DOHH2 (cell line): ENCODE measurements at regions not wholly inside any gene's neighbourhood (a gene's known extent, or its start where the extent isn't known, plus 50 kb on each side); places are given as distances from the start of the nearest gene placed in this dataset.

Experiments
- H3F3A ChIP-seq: fragments of 200-600 bp; sonication (generic), shearing (Covaris generic); 2 replicates; pipeline ENCODE4 v1.6.0; 2016; ENCODE audit warnings: antibody characterized with exemption, mild to moderate bottlenecking; ENCODE audit not compliant: control insufficient read depth, insufficient read depth
- H3K27ac ChIP-seq: fragments of 200-600 bp; sonication (generic); 2 replicates; pipeline ENCODE4 v1.5.1; 2014; ENCODE audit warnings: low read depth, mild to moderate bottlenecking, low read length, moderate library complexity
- H3K27me3 ChIP-seq: fragments of 200-600 bp; sonication (generic); 2 replicates; pipeline ENCODE4 v1.6.1; 2014; ENCODE audit warnings: mild to moderate bottlenecking, low read length, mixed read lengths; ENCODE audit not compliant: control insufficient read depth
- H3K36me3 ChIP-seq: fragments of 200-600 bp; sonication (generic); 2 replicates; pipeline ENCODE4 v1.6.1; 2014; ENCODE audit warnings: mild to moderate bottlenecking, low read length, moderate library complexity, mixed read lengths; ENCODE audit not compliant: control insufficient read depth
- H3K4me1 ChIP-seq: fragments of 200-600 bp; sonication (generic); 2 replicates; pipeline ENCODE4 v1.6.1; 2014; ENCODE audit warnings: mild to moderate bottlenecking, low read length, mixed read lengths; ENCODE audit not compliant: control insufficient read depth
- H3K4me2 ChIP-seq: fragments of 200-600 bp; sonication (generic); 2 replicates; pipeline ENCODE4 v1.6.0; 2014; ENCODE audit warnings: mild to moderate bottlenecking, low read length, moderate library complexity
- H3K4me3 ChIP-seq: fragments of 200-600 bp; sonication (generic); 2 replicates; pipeline ENCODE4 v1.5.1; 2014; ENCODE audit warnings: mild to moderate bottlenecking, low read length, mixed read lengths
- H3K79me2 ChIP-seq: fragments of 200-600 bp; sonication (generic); 2 replicates; pipeline ENCODE4 v1.6.1; 2014; ENCODE audit warnings: mild to moderate bottlenecking, low read length, mixed read lengths; ENCODE audit not compliant: control insufficient read depth
- H3K9me2 ChIP-seq: fragments of 200-600 bp; sonication (generic); replicated peaks from 2 replicates; pipeline ENCODE4 v1.6.1; 2014; ENCODE audit warnings: mild to moderate bottlenecking, low read length, mixed read lengths; ENCODE audit not compliant: control insufficient read depth
- H3K9me3 ChIP-seq: fragments of 200-600 bp; sonication (generic); 2 replicates; pipeline ENCODE4 v1.6.1; 2014; ENCODE audit warnings: antibody characterized with exemption, low read length, mixed read lengths; ENCODE audit not compliant: control insufficient read depth, insufficient read depth
- H4K20me1 ChIP-seq: fragments of 200-600 bp; sonication (generic); 2 replicates; pipeline ENCODE4 v1.6.0; 2014; ENCODE audit warnings: low read depth, mild to moderate bottlenecking, antibody characterized with exemption, low read length, moderate library complexity; ENCODE audit not compliant: control insufficient read depth, insufficient read depth
- CTCF ChIP-seq: fragments of 200-600 bp; sonication (generic); IDR thresholded peaks from one replicate; pipeline ENCODE4 v1.5.1; 2014; ENCODE audit warnings: antibody characterized with exemption, mild to moderate bottlenecking, low read depth, low read length; ENCODE audit not compliant: poor library complexity, severe bottlenecking
- EZH2phosphoT487 ChIP-seq: fragments of 200-600 bp; sonication (generic); IDR thresholded peaks from 2 replicates; pipeline ENCODE4 v1.6.1; 2017; ENCODE audit warnings: borderline replicate concordance, mild to moderate bottlenecking, antibody characterized with exemption, low read length, moderate library complexity, mixed read lengths

DNA sequence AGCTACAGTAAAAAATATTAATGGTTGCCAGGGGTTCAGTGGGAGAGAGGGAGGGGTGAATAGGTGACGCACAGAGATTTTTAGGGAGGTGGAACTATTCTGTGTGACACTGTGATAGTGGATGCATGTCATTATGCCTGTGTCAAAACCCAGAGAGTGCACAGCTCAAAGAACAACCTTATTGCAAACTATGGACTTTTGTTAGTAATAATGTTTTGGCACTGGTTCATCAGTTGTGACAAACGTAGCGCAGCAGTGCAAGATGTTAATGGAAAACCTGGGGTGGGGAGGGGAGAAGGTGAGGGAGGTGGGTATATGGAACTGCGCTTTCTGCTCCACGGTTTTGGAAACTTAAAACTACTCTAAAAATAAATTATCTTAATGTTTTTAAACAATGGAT lies 134.6 kb upstream of the RFC3 start:
- Histone ChIP-seq H3K9me2 (no peaks in the 10 kb centered on the region), H4K20me1 (no peaks in the 10 kb centered on the region), H3K79me2 (no peaks in the 10 kb centered on the region), H3K9me3 (peaks cover 2% of the 10 kb centered on the region; the same call in 1 of the 2 replicates), H3K27me3 (no peaks in the 10 kb centered on the region), H3K4me2 (no peak overlapping the region), H3F3A (no peaks in the 10 kb centered on the region), H3K4me3 (no peak overlapping the region), H3K4me1 (peaks cover 5% of the 10 kb centered on the region), H3K36me3 (no peaks in the 10 kb centered on the region), H3K27ac (no peak overlapping the region)
- TF ChIP-seq EZH2phosphoT487 (no peak), CTCF (no peak)

DNA sequence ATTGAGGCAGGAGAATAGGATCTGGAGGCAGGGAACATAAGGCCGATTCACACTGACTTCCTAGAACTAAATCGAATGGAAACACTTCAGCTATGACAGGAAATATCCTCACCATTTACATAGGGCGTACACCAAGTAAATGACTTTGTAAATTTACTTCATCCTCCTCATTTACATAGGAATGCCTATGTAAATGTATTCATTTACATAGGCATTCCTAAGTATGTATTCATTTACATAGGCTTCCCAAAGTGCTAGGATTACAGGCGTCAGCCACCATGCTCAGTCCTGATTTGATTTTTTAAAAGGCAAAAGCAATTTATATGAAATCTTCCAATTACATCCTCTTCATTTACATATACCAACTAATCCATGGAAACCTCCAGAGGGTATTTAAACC lies 133.1 kb upstream of the RFC3 start:
- Histone ChIP-seq H3K4me3 (no peak overlapping the region), H3K36me3 (no peaks in the 10 kb centered on the region), H3K27me3 (no peaks in the 10 kb centered on the region), H3F3A (no peaks in the 10 kb centered on the region), H3K4me1 (no peaks in the 10 kb centered on the region), H3K9me2 (no peaks in the 10 kb centered on the region), H3K9me3 (peaks cover 7% of the 10 kb centered on the region; the same call in 1 of the 2 replicates), H4K20me1 (no peaks in the 10 kb centered on the region), H3K79me2 (no peaks in the 10 kb centered on the region), H3K4me2 (no peak overlapping the region), H3K27ac (no peak overlapping the region)
- TF ChIP-seq CTCF: no peak
- no peak for TF ChIP-seq EZH2phosphoT487

- H3K4me3 ChIP-seq: no peak overlapping the region
- H3K4me1 ChIP-seq: no peaks in the 10 kb centered on the region
- H3K9me3 ChIP-seq: peaks cover 7% of the 10 kb centered on the region; the same call in 1 of the 2 replicates
- H3F3A ChIP-seq: no peaks in the 10 kb centered on the region
- TF ChIP-seq CTCF (no peak), EZH2phosphoT487 (no peak)
- no peaks in the 10 kb centered on the region for H3K79me2 ChIP-seq
- H3K4me2 ChIP-seq: no peak overlapping the region
- H3K36me3 ChIP-seq: no peaks in the 10 kb centered on the region
- no peaks in the 10 kb centered on the region for H4K20me1 ChIP-seq
- no peaks in the 10 kb centered on the region for H3K9me2 ChIP-seq
- H3K27ac ChIP-seq: no peak overlapping the region
- no peaks in the 10 kb centered on the region for H3K27me3 ChIP-seq
Measured at GRCh38 chr13:33686772-33687480, 131.0 kb upstream of the RFC3 start.
